GM04504 (cell line): ENCODE measurements at regions not wholly inside any gene's neighbourhood (a gene's known extent, or its start where the extent isn't known, plus 50 kb on each side); places are given as distances from the start of the nearest gene placed in this dataset.

ENCODE experiments used
- DNase-seq: peaks from one replicate; pipeline ENCODE4 v3.0.0-alpha.2; 2012; ENCODE audit warnings: low read depth

- DNase-seq = no peak
Observed at GRCh38 chr22:49640366-49641095, 187.1 kb downstream of the BRD1 start.

GRCh38 chr22:49639956-49640355 lies 187.7 kb downstream of the BRD1 start:
- DNase-seq = no peak

- DNase-seq = no peak
Observed at GRCh38 chr22:49638788-49639187, 188.9 kb downstream of the BRD1 start.

- no peak for DNase-seq
Observed at GRCh38 chr22:49638001-49638400, 189.7 kb downstream of the BRD1 start.

- DNase-seq = no peak
Observed at GRCh38 chr22:49637255-49637760, 190.4 kb downstream of the BRD1 start.

- DNase-seq = no peak
Observed at GRCh38 chr22:49636649-49637048, 191.0 kb downstream of the BRD1 start.

- no peak for DNase-seq
Observed at GRCh38 chr22:49636214-49636613, 191.5 kb downstream of the BRD1 start.

- DNase-seq = no peak
Observed at GRCh38 chr22:49634006-49634772, 193.5 kb downstream of the BRD1 start.

GRCh38 chr22:49633010-49633324 lies 194.7 kb downstream of the BRD1 start:
- DNase-seq = no peak

- DNase-seq = peak; percentile 16
Observed at GRCh38 chr22:49632199-49633009, 195.3 kb downstream of the BRD1 start.

GRCh38 chr22:49630448-49630946 lies 197.2 kb downstream of the BRD1 start:
- DNase-seq = no peak

GRCh38 chr22:49629586-49630447 lies 197.9 kb downstream of the BRD1 start:
- DNase-seq = no peak

GRCh38 chr22:49629261-49629570 lies 198.5 kb downstream of the BRD1 start:
- DNase-seq = no peak

- DNase-seq = no peak
Observed at GRCh38 chr22:49628391-49629260, 199.0 kb downstream of the BRD1 start.

GRCh38 chr22:49627217-49628181 lies 200.2 kb downstream of the BRD1 start:
- no peak for DNase-seq

- DNase-seq = no peak
Observed at GRCh38 chr22:49626361-49627216, 201.1 kb downstream of the BRD1 start.

- DNase-seq = no peak
Observed at GRCh38 chr22:49624421-49625177, 203.1 kb downstream of the BRD1 start.

- no peak for DNase-seq
Observed at GRCh38 chr22:49623715-49624114, 204.0 kb downstream of the BRD1 start.
